SK-N-SH (cell line): ENCODE measurements at regions not wholly inside any gene's neighbourhood (a gene's known extent, or its start where the extent isn't known, plus 50 kb on each side); places are given as distances from the start of the nearest gene placed in this dataset.

ENCODE experiments used
- CTCF ChIA-PET: fragments of 300-600, 350-600 bp; formaldehyde crosslinking; extraction: SDS; loops from one replicate; lab custom pipeline; 2021; lab: Yijun Ruan, JAX
- POLR2A ChIA-PET: fragments of 350-600 bp; sonication (Branson Sonifier 250); formaldehyde crosslinking; extraction: SDS; loops from one replicate; lab custom pipeline; 2020; ENCODE audit warnings: antibody characterized with exemption, inconsistent platforms; lab: Yijun Ruan, JAX
- DNase-seq: peaks from one replicate; pipeline ENCODE4 v3.0.0; 2012
- H2AFZ ChIP-seq: fragments of 200-600 bp; sonication (generic); 2 replicates; pipeline ENCODE4 v1.8.1; 2016; ENCODE audit warnings: antibody characterized with exemption, mild to moderate bottlenecking, low read depth
- H3F3A ChIP-seq: fragments of 200-600 bp; sonication (generic); replicated peaks from 2 replicates; pipeline ENCODE3; 2016; ENCODE audit warnings: antibody characterized with exemption, mild to moderate bottlenecking; ENCODE audit not compliant: insufficient read depth
- H3K27ac ChIP-seq, 2 experiments: fragments of 200-500 bp in 1 of 2; fragments of 200-600 bp in 1 of 2; sonication (Bioruptor generic) in 1 of 2; sonication (generic), shearing (Covaris generic) in 1 of 2; 2 replicates each; pipeline versions ENCODE4 v1.5.1 to v1.6.1; 2014 to 2016; ENCODE audit warnings: low read depth in 2 of 2, inconsistent platforms in 1 of 2, low read length in 1 of 2, mild to moderate bottlenecking in 1 of 2, mixed read lengths in 1 of 2
- H3K27me3 ChIP-seq: fragments of 200-600 bp; sonication (generic), shearing (Covaris generic); 2 replicates; pipeline ENCODE4 v1.6.1; 2016; ENCODE audit warnings: mixed run types; ENCODE audit not compliant: insufficient read depth
- H3K36me3 ChIP-seq, 2 experiments: fragments of 200-500 bp in 1 of 2; fragments of 200-600 bp in 1 of 2; sonication (Bioruptor generic) in 1 of 2; sonication (generic) in 1 of 2; replicated peaks in 1 of 2; 2 replicates each; pipeline versions ENCODE3 to v1.5.1; 2014 to 2016; ENCODE audit warnings: low read length in 1 of 2, mild to moderate bottlenecking in 1 of 2; ENCODE audit not compliant: insufficient read depth in 2 of 2, control insufficient read depth in 1 of 2
- H3K4me1 ChIP-seq, 2 experiments: fragments of 200-500 bp in 1 of 2; fragments of 200-600 bp in 1 of 2; sonication (Bioruptor generic) in 1 of 2; sonication (generic), shearing (Covaris generic) in 1 of 2; 2 replicates each; pipeline versions ENCODE4 v1.5.1 to v1.6.1; 2014 to 2016; ENCODE audit warnings: low read depth in 1 of 2, low read length in 1 of 2, mixed run types in 1 of 2; ENCODE audit not compliant: insufficient read depth in 2 of 2, control insufficient read depth in 1 of 2
- H3K4me2 ChIP-seq: fragments of 200-600 bp; sonication (generic), shearing (Covaris generic); 2 replicates; pipeline ENCODE4 v1.6.1; 2017; ENCODE audit warnings: mixed run types
- H3K4me3 ChIP-seq, 2 experiments: fragments of 200-500 bp in 1 of 2; fragments of 200-600 bp in 1 of 2; sonication (Bioruptor generic) in 1 of 2; sonication (generic), shearing (Covaris generic) in 1 of 2; 2 replicates each; pipeline versions ENCODE4 v1.5.1 to v1.8.1; 2014 to 2016; ENCODE audit warnings: low read depth in 2 of 2, inconsistent platforms in 1 of 2, low read length in 1 of 2, mild to moderate bottlenecking in 1 of 2, mixed read lengths in 1 of 2, moderate library complexity in 1 of 2
- H3K79me2 ChIP-seq: fragments of 200-600 bp; sonication (generic); 2 replicates; pipeline ENCODE4 v1.8.1; 2017; ENCODE audit warnings: mild to moderate bottlenecking; ENCODE audit not compliant: insufficient read depth
- H3K9ac ChIP-seq: fragments of 200-600 bp; sonication (generic); 2 replicates; pipeline ENCODE4 v1.6.1; 2017; ENCODE audit warnings: mixed run types
- H3K9me2 ChIP-seq: fragments of 200-600 bp; sonication (generic); 2 replicates; pipeline ENCODE4 v1.6.1; 2017; ENCODE audit warnings: mixed run types
- H3K9me3 ChIP-seq: fragments of 200-600 bp; sonication (generic); 2 replicates; pipeline ENCODE4 v1.6.1; 2017; ENCODE audit warnings: mixed run types, mild to moderate bottlenecking, moderate library complexity
- H4K20me1 ChIP-seq: fragments of 200-600 bp; sonication (generic); 2 replicates; pipeline ENCODE4 v1.6.1; 2017; ENCODE audit warnings: mild to moderate bottlenecking, mixed run types; ENCODE audit not compliant: insufficient read depth
- CTCF ChIP-seq: fragments of 200-600 bp; sonication (generic); IDR thresholded peaks from 2 replicates; pipeline ENCODE4 v1.6.1; 2017; ENCODE audit warnings: antibody characterized with exemption, mild to moderate bottlenecking, moderate library complexity
- FOXJ3 ChIP-seq: sonication (generic); formaldehyde crosslinking; IDR thresholded peaks from 2 replicates; pipeline ENCODE4 v1.5.1; 2020; ENCODE audit warnings: mild to moderate bottlenecking, missing genetic modification reagents
- FOXM1 ChIP-seq: IDR thresholded peaks from 2 replicates; pipeline ENCODE4 v1.4.0; 2012; ENCODE audit warnings: low read depth, mild to moderate bottlenecking
- GABPA ChIP-seq: IDR thresholded peaks from 2 replicates; pipeline ENCODE4 v1.4.0; 2012; ENCODE audit warnings: low read depth, mild to moderate bottlenecking
- IRF3 ChIP-seq: fragments of 150-350 bp; IDR thresholded peaks from 2 replicates; pipeline ENCODE4 v1.6.1; 2016; ENCODE audit warnings: mild to moderate bottlenecking, low read depth, low read length
- JUND ChIP-seq: IDR thresholded peaks from 2 replicates; pipeline ENCODE4 v1.4.0; 2012
- MEF2A ChIP-seq: IDR thresholded peaks from 2 replicates; pipeline ENCODE4 v1.4.0; 2012; ENCODE audit warnings: low read depth, borderline replicate concordance
- POLR2AphosphoS5 ChIP-seq: IDR thresholded peaks from 2 replicates; pipeline ENCODE4 v1.6.1; 2012; ENCODE audit warnings: low read depth, low read length
- RCOR1 ChIP-seq: fragments of 150-350 bp; IDR thresholded peaks from 2 replicates; pipeline ENCODE4 v1.6.1; 2017; ENCODE audit warnings: antibody characterized with exemption, low read length
- REST ChIP-seq: IDR thresholded peaks from 2 replicates; pipeline ENCODE4 v1.6.1; 2012; ENCODE audit warnings: mild to moderate bottlenecking, low read depth, low read length, moderate library complexity
- RXRA ChIP-seq: IDR thresholded peaks from 2 replicates; pipeline ENCODE4 v1.4.0; 2012; ENCODE audit warnings: low read depth, mild to moderate bottlenecking, borderline replicate concordance
- TAF1 ChIP-seq: IDR thresholded peaks from 2 replicates; pipeline ENCODE4 v1.6.1; 2012; ENCODE audit warnings: low read depth, mild to moderate bottlenecking, low read length, moderate library complexity, borderline replicate concordance
- USF2 ChIP-seq: fragments of 150-350 bp; IDR thresholded peaks from 2 replicates; pipeline ENCODE4 v1.6.1; 2017; ENCODE audit warnings: antibody characterized with exemption, low read length, low read depth, borderline replicate concordance
- WGBS: methylation state at CpG from one replicate; pipeline ENCODE4 v1.1.6; 2017; ENCODE audit warnings: low lambda C conversion rate; 5-methylcytosine and 5-hydroxymethylcytosine counted together

- TF ChIP-seq USF2, result no peak
- no peak for TF ChIP-seq RCOR1
- no peak for TF ChIP-seq IRF3
Observed at GRCh38 chr18:10045296-10045891, 131.6 kb downstream of the VAPA start (continued).

- TF ChIP-seq MEF2A (no peak), RCOR1 (no peak), CTCF (no peak), TAF1 (no peak), JUND (no peak), REST (no peak), POLR2AphosphoS5 (no peak), FOXM1 (no peak), GABPA (no peak), FOXJ3 (no peak), RXRA (no peak)
- 85% methylated on average over 13 of the region's 13 CpGs for WGBS
- H2AFZ ChIP-seq, result no peak overlapping the region
- no peaks in the 10 kb centered on the region for H3K36me3 ChIP-seq
- no peaks in the 10 kb centered on the region for H3K79me2 ChIP-seq
- H3K4me1 ChIP-seq, result no peaks in the 10 kb centered on the region
- H3K4me3 ChIP-seq, result no peak overlapping the region
- no peaks in the 10 kb centered on the region for H3K9me2 ChIP-seq
- no peaks in the 10 kb centered on the region for H4K20me1 ChIP-seq
- peaks cover 7% of the 10 kb centered on the region; the same call in 1 of the 2 replicates for H3K9me3 ChIP-seq
- H3F3A ChIP-seq, result no peaks in the 10 kb centered on the region
- no peak for DNase-seq
- ChIA-PET POLR2A (no interaction called here), CTCF (no interaction called here)
- no peak overlapping the region for H3K27ac ChIP-seq
- no peak overlapping the region for H3K9ac ChIP-seq
- H3K27me3 ChIP-seq, result no peaks in the 10 kb centered on the region
- no peak overlapping the region for H3K4me2 ChIP-seq
Observed at GRCh38 chr18:10046178-10046807, 132.5 kb downstream of the VAPA start.
